K562 (cell line): ENCODE measurements at regions not wholly inside any gene's neighbourhood (a gene's known extent, or its start where the extent isn't known, plus 50 kb on each side); places are given as distances from the start of the nearest gene placed in this dataset.

Experiments used
- ATAC-seq: fragments of 200-7000 bp; cut with Tn5 transposase; 3 replicates; pipeline ENCODE4 v1.9.1; 2020; ENCODE audit warnings: moderate library complexity
- BruUV-seq: library from RNA; stranded (reverse); fragments of 400-500 nt; replicated peaks from 2 replicates; lab custom pipeline; 2021; lab: Mats Ljungman, UMichigan
- CTCF ChIA-PET: fragments of 300-600 bp; formaldehyde crosslinking; extraction: SDS; loops from one replicate; lab custom pipeline; 2021; ENCODE audit warnings: low intra/inter-chr PET ratio; lab: Yijun Ruan, JAX
- POLR2A ChIA-PET: fragments of 300-600, 350-650 bp; sonication (Branson Sonifier 250); formaldehyde crosslinking; extraction: SDS; loops from one replicate; lab custom pipeline; 2021; ENCODE audit warnings: antibody characterized with exemption, inconsistent platforms; lab: Yijun Ruan, JAX
- DNase-seq, 4 experiments: peaks; one replicate each; pipeline versions ENCODE4 v3.0.0 to v3.0.0-alpha.2; 2011 to 2018; ENCODE audit warnings: low spot score in 3 of 4, mixed read lengths in 3 of 4; ENCODE audit errors: extremely low read depth in 1 of 4
- FAIRE-seq: peaks from 2 replicates; lab custom pipeline; 2011; peaks lifted over from hg19 to GRCh38; lab: Jason Lieb, UNC
- H2AFZ ChIP-seq: 2 replicates; pipeline ENCODE4 v1.6.0; 2011; ENCODE audit warnings: low read depth, low read length, control low read depth, inconsistent platforms
- H3K27ac ChIP-seq: fragments of 200-600 bp; 3 replicates; pipeline ENCODE4 v1.8.0; 2011; ENCODE audit warnings: low read depth, mild to moderate bottlenecking, control low read depth, inconsistent platforms, low read length, moderate library complexity, mixed read lengths; ENCODE audit errors: extremely low read depth
- H3K27me3 ChIP-seq, 2 experiments: fragments of 300-600 bp in 1 of 2; 2 replicates in 1 of 2; 3 replicates in 1 of 2; pipeline versions ENCODE4 v1.6.0 to v1.8.0; 2011; ENCODE audit warnings: inconsistent platforms in 2 of 2, low read length in 2 of 2, mild to moderate bottlenecking in 1 of 2, mixed read lengths in 1 of 2, moderate library complexity in 1 of 2; ENCODE audit not compliant: control insufficient read depth in 2 of 2, insufficient read depth in 2 of 2
- H3K36me3 ChIP-seq: fragments of 300-600 bp; 3 replicates; pipeline ENCODE4 v1.8.0; 2011; ENCODE audit warnings: mild to moderate bottlenecking, low read length, inconsistent platforms; ENCODE audit not compliant: control insufficient read depth, insufficient read depth
- H3K4me1 ChIP-seq, 2 experiments: fragments of 200-600 bp in 1 of 2; replicated peaks in 1 of 2; 2 replicates in 1 of 2; 3 replicates in 1 of 2; pipeline versions ENCODE4 v1.5.1 to v1.8.0; 2011; ENCODE audit warnings: inconsistent platforms in 2 of 2, low read length in 2 of 2, mild to moderate bottlenecking in 1 of 2, mixed read lengths in 1 of 2, moderate library complexity in 1 of 2; ENCODE audit not compliant: control insufficient read depth in 2 of 2, insufficient read depth in 2 of 2
- H3K4me2 ChIP-seq: 2 replicates; pipeline ENCODE4 v1.6.1; 2011; ENCODE audit warnings: low read length, control low read depth, inconsistent platforms, mixed read lengths; ENCODE audit not compliant: insufficient read depth
- H3K4me3 ChIP-seq: fragments of 200-600 bp; sonication (generic), shearing (Covaris generic); 2 replicates; pipeline ENCODE4 v1.5.1; 2016; ENCODE audit warnings: control low read depth, inconsistent platforms
- H3K79me2 ChIP-seq: fragments of 200-600 bp; 3 replicates; pipeline ENCODE4 v1.8.0; 2011; ENCODE audit warnings: low read length, inconsistent platforms; ENCODE audit not compliant: control insufficient read depth, insufficient read depth
- H3K9ac ChIP-seq, 2 experiments: 2 replicates each; pipeline versions ENCODE4 v1.6.0 to v1.6.1; 2011; ENCODE audit warnings: low read depth in 2 of 2, low read length in 2 of 2, control low read depth in 1 of 2, inconsistent platforms in 1 of 2, mild to moderate bottlenecking in 1 of 2, mixed read lengths in 1 of 2; ENCODE audit not compliant: insufficient read depth in 1 of 2
- H3K9me1 ChIP-seq: one replicate; pipeline ENCODE4 v1.6.0; 2011; ENCODE audit warnings: inconsistent platforms, mild to moderate bottlenecking, low read length, moderate library complexity; ENCODE audit not compliant: control insufficient read depth, insufficient read depth
- H3K9me3 ChIP-seq: replicated peaks from 2 replicates; pipeline ENCODE4 v1.5.1; 2011; ENCODE audit warnings: low read depth, low read length, inconsistent platforms; ENCODE audit not compliant: control insufficient read depth, insufficient read depth
- H4K20me1 ChIP-seq: replicated peaks from 2 replicates; pipeline ENCODE4 v1.6.1; 2011; ENCODE audit warnings: low read length, inconsistent platforms, mixed read lengths; ENCODE audit not compliant: control insufficient read depth, insufficient read depth
- CBX2 ChIP-seq: fragments of 200-600 bp; sonication (generic); IDR thresholded peaks from one replicate; pipeline ENCODE4 v1.6.1; 2012; ENCODE audit warnings: mild to moderate bottlenecking, low read length, inconsistent platforms; ENCODE audit not compliant: insufficient read depth, poor library complexity, severe bottlenecking
- CHD1 ChIP-seq: fragments of 200-600 bp; sonication (generic); IDR thresholded peaks from one replicate; pipeline ENCODE4 v1.6.1; 2012; ENCODE audit warnings: mild to moderate bottlenecking, moderate library complexity, low read length, inconsistent platforms
- CHD2 ChIP-seq: IDR thresholded peaks from 2 replicates; pipeline ENCODE4 v1.6.1; 2011; ENCODE audit warnings: low read depth, low read length
- EP300 ChIP-seq: IDR thresholded peaks from 2 replicates; pipeline ENCODE4 v1.6.1; 2012; ENCODE audit warnings: low read length, improper control_type of control experiment
- HMG20A ChIP-seq: fragments of 450-650 bp; formaldehyde crosslinking; conservative IDR thresholded peaks from 2 replicates; pipeline ENCODE4 v1.4.0; 2020; ENCODE audit warnings: mild to moderate bottlenecking, mixed read lengths
- L3MBTL2 ChIP-seq: fragments of 450-650 bp; IDR thresholded peaks from 2 replicates; pipeline ENCODE4 v1.6.1; 2016; ENCODE audit warnings: mild to moderate bottlenecking, moderate library complexity
- MAZ ChIP-seq, 2 experiments: fragments of 450-650 bp in 1 of 2; sonication (generic) in 1 of 2; formaldehyde crosslinking; IDR thresholded peaks in 1 of 2; conservative IDR thresholded peaks in 1 of 2; 2 replicates each; pipeline versions ENCODE4 v1.4.0 to v1.5.0; 2020; ENCODE audit warnings: mild to moderate bottlenecking in 1 of 2, missing genetic modification reagents in 1 of 2
- MIER1 ChIP-seq: fragments of 450-650 bp; IDR thresholded peaks from 2 replicates; pipeline ENCODE4 v1.6.1; 2016; ENCODE audit warnings: antibody characterized with exemption, mild to moderate bottlenecking, low read depth
- NFE2 ChIP-seq: IDR thresholded peaks from 2 replicates; pipeline ENCODE4 v1.6.1; 2014; ENCODE audit warnings: antibody characterized with exemption, low read depth
- NR2C2 ChIP-seq, 2 experiments: fragments of 200-800 bp in 1 of 2; sonication (Bioruptor generic) in 1 of 2; sonication (generic) in 1 of 2; formaldehyde crosslinking in 1 of 2; IDR thresholded peaks; 2 replicates each; pipeline versions ENCODE4 v1.6.1 to v1.8.0; 2016 to 2022; ENCODE audit warnings: mild to moderate bottlenecking in 1 of 2, missing compliant biosample characterization in 1 of 2, missing genetic modification characterization in 1 of 2, missing genetic modification reagents in 1 of 2
- PHB ChIP-seq: fragments of 250-450 bp; sonication (Bioruptor Pico); IDR thresholded peaks from 2 replicates; pipeline ENCODE4 v1.5.0; 2021
- POLR2G ChIP-seq: fragments of 200-400 bp; formaldehyde crosslinking; IDR thresholded peaks from 2 replicates; pipeline ENCODE4 v1.6.1; 2017; ENCODE audit warnings: low read depth, mild to moderate bottlenecking, antibody characterized with exemption, low read length, moderate library complexity
- RBBP5 ChIP-seq: fragments of 200-600 bp; sonication (generic); IDR thresholded peaks from 2 replicates; pipeline ENCODE4 v1.6.1; 2012; ENCODE audit warnings: borderline replicate concordance, mild to moderate bottlenecking, low read length, control low read depth, inconsistent platforms; ENCODE audit not compliant: insufficient read depth, poor library complexity, severe bottlenecking
- SNRNP70 ChIP-seq: fragments of 200-400 bp; formaldehyde crosslinking; optimal IDR thresholded peaks from 2 replicates; pipeline ENCODE3; 2017; ENCODE audit warnings: low read depth, low read length
- ZNF507 ChIP-seq: conservative IDR thresholded peaks from 2 replicates; pipeline ENCODE4 v1.6.1; 2017; ENCODE audit warnings: missing genetic modification characterization, missing compliant biosample characterization
- ZNF75A ChIP-seq: fragments of 450-650 bp; formaldehyde crosslinking; IDR thresholded peaks from 2 replicates; pipeline ENCODE4 v1.4.0; 2020; ENCODE audit warnings: mild to moderate bottlenecking
- ZNF77 ChIP-seq: fragments of 250-450 bp; sonication (Bioruptor Pico); IDR thresholded peaks from 2 replicates; pipeline ENCODE4 v1.5.0; 2020
- WGBS: fragments of 100-300 bp; shearing (Covaris generic); methylation state at CpG from one replicate; pipeline ENCODE4 v1.1.6; 2016; ENCODE audit warnings: low coverage, mixed read lengths; ENCODE audit not compliant: insufficient coverage; ENCODE audit errors: missing lambda C conversion rate; 5-methylcytosine and 5-hydroxymethylcytosine counted together
- in situ Hi-C: fragments of 300-500 bp; cut with MboI; formaldehyde crosslinking; loops from 4 replicates; pipeline ENCODE4 v1.15.0; 2018; ENCODE audit warnings: inconsistent platforms, mixed read lengths
- intact Hi-C: fragments of 100-400 bp; cut with micrococcal nuclease; formaldehyde crosslinking; loops from 2 replicates; pipeline ENCODE4 v1.14.2; 2022
- TF ChIP-seq, protein P1 (sequence below): fragments of 250-450 bp; sonication (Bioruptor Pico); IDR thresholded peaks from 2 replicates; pipeline ENCODE4 v1.9.0; 2021; ENCODE audit warnings: mild to moderate bottlenecking, inconsistent platforms
- TF ChIP-seq, protein P2 (sequence below): fragments of 250-450 bp; sonication (Bioruptor Pico); IDR thresholded peaks from 2 replicates; pipeline ENCODE4 v1.8.0; 2021; ENCODE audit warnings: borderline replicate concordance, mild to moderate bottlenecking, moderate library complexity; ENCODE audit not compliant: poor library complexity, severe bottlenecking

DNA sequence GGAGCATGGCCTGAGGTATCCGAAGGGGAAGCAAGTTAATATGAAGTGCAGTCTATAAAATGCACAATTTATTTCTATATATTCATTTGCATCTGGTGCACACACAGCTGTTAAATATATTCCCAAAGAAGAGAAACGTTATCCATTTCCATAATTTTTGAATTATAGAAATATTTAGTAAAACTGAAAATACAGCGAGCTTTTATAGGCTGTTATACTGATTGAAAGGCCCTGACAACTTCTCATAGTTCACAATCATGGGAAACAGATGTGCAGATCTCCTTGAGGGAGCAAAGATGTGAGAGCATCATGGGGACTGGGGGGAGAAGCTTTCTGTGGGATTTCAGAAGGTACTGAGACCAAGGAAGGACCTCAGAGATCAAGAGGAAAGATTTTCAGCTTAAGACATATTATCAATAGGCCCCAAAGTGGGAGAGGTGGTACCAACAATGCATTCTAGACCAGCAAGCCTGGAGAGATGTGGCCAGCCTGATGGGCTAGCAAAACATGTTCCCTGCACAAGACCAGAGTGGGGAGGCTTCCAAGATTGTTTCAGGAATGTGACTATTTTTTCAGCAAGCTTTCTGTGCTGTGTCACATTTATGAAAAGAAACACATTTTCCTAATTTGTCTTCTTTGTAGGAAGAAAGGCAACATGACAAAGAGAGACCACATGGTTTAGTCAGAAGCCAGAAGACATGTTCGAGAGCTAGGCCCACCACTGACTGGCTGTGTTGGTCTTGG is 256.0 kb upstream of the SFRP2 start (continued):
- TF ChIP-seq SNRNP70 (no peak), EP300 (no peak), ZNF77 (CRISPR knock-in tag) (no peak), L3MBTL2 (no peak), NFE2 (no peak)
- TF ChIP-seq, protein P1, sequence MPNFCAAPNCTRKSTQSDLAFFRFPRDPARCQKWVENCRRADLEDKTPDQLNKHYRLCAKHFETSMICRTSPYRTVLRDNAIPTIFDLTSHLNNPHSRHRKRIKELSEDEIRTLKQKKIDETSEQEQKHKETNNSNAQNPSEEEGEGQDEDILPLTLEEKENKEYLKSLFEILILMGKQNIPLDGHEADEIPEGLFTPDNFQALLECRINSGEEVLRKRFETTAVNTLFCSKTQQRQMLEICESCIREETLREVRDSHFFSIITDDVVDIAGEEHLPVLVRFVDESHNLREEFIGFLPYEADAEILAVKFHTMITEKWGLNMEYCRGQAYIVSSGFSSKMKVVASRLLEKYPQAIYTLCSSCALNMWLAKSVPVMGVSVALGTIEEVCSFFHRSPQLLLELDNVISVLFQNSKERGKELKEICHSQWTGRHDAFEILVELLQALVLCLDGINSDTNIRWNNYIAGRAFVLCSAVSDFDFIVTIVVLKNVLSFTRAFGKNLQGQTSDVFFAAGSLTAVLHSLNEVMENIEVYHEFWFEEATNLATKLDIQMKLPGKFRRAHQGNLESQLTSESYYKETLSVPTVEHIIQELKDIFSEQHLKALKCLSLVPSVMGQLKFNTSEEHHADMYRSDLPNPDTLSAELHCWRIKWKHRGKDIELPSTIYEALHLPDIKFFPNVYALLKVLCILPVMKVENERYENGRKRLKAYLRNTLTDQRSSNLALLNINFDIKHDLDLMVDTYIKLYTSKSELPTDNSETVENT, result no peak

- no TSS peak for BruUV-seq
- ATAC-seq (no peak), DNase-seq (no peak), FAIRE-seq (no peak)
- Histone ChIP-seq H2AFZ (no peak overlapping the region), H3K4me2 (no peak overlapping the region), H3K9me1 (no peaks in the 10 kb centered on the region), H3K4me3 (no peak overlapping the region), H3K79me2 (no peaks in the 10 kb centered on the region), H3K36me3 (no peaks in the 10 kb centered on the region), H3K27ac (no peak overlapping the region), H3K27me3 (peaks cover 3 to 5% of the 10 kb centered on the region in 2 experiments; a peak in 2 of 5 replicates), H3K9me3 (no peaks in the 10 kb centered on the region), H3K4me1 (no peaks in the 10 kb centered on the region), H4K20me1 (no peaks in the 10 kb centered on the region), H3K9ac (no peak overlapping the region)
- 0% methylated on average over 4 of the region's 4 CpGs for WGBS
- POLR2A ChIA-PET, result no interaction called here
- intact Hi-C loops, result no loop called here
- in situ Hi-C loops, result no loop called here
- CTCF ChIA-PET, result no interaction called here
- TF ChIP-seq CHD1 (no peak), RBBP5 (no peak), ZNF75A (CRISPR knock-in tag) (no peak), NR2C2 (CRISPR knock-in tag; IDR thresholded peaks at IDR 0.05) (no peak), NR2C2 (tag; IDR thresholded peaks at IDR 0.05) (no peak), MAZ (CRISPR knock-in tag; conservative IDR thresholded peaks at IDR 0.05 in 1 of 2, IDR thresholded peaks at IDR 0.05 in 1 of 2) (no peak), POLR2G (no peak), MIER1 (no peak), PHB (CRISPR knock-in tag) (no peak), CHD2 (no peak), CBX2 (no peak), ZNF507 (tag) (no peak), HMG20A (CRISPR knock-in tag) (no peak)
- TF ChIP-seq, protein P2, sequence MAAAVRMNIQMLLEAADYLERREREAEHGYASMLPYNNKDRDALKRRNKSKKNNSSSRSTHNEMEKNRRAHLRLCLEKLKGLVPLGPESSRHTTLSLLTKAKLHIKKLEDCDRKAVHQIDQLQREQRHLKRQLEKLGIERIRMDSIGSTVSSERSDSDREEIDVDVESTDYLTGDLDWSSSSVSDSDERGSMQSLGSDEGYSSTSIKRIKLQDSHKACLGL (CRISPR knock-in tag), result no peak
Measured at GRCh38 chr4:154044108-154044531, 255.2 kb upstream of the SFRP2 start.
